NB4 (cell line): ENCODE measurements at regions not wholly inside any gene's neighbourhood (a gene's known extent, or its start where the extent isn't known, plus 50 kb on each side); places are given as distances from the start of the nearest gene placed in this dataset.

Experiments
- DNase-seq: peaks from one replicate; pipeline ENCODE4 v3.0.0; 2010; ENCODE audit warnings: low read depth
- H3K4me3 ChIP-seq: one replicate; pipeline ENCODE4 v1.5.1; 2011; ENCODE audit warnings: mild to moderate bottlenecking, low read depth, low read length, moderate library complexity
- MAX ChIP-seq: IDR thresholded peaks from 2 replicates; pipeline ENCODE4 v1.6.1; 2011; ENCODE audit warnings: low read depth, low read length
- MYC ChIP-seq: IDR thresholded peaks from 2 replicates; pipeline ENCODE4 v1.6.1; 2011; ENCODE audit warnings: low read depth, low read length
- POLR2A ChIP-seq: IDR thresholded peaks from 2 replicates; pipeline ENCODE4 v1.6.1; 2011; ENCODE audit warnings: mild to moderate bottlenecking; ENCODE audit not compliant: insufficient read length; ENCODE audit errors: extremely low read depth
- TF ChIP-seq, protein P1 (sequence below): IDR thresholded peaks from one replicate; pipeline ENCODE4 v1.5.1; 2012; ENCODE audit warnings: low read depth, low read length

DNA sequence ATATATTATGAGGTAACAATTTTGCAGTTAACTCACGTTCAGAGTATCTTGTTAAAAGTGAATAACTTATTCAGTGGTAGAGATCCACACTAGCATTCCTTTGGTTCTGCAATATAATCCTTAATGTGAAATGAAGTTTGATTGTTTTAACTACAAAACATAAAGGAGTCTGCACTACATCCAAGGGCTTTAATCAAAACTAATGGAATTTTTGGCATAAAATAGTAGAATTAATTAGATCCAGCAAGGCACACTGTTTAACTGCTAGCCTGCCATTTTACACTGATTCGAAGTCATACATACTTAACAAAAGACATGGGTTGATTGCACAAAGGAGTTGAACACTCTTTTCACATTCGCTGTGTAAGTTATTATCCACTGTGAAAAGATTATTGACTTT is 263.0 kb upstream of the ROBO2 start:
- no peak overlapping the region for H3K4me3 ChIP-seq
- TF ChIP-seq POLR2A, result no peak
- no peak for TF ChIP-seq MAX
- no peak for TF ChIP-seq MYC
- TF ChIP-seq, protein P1, sequence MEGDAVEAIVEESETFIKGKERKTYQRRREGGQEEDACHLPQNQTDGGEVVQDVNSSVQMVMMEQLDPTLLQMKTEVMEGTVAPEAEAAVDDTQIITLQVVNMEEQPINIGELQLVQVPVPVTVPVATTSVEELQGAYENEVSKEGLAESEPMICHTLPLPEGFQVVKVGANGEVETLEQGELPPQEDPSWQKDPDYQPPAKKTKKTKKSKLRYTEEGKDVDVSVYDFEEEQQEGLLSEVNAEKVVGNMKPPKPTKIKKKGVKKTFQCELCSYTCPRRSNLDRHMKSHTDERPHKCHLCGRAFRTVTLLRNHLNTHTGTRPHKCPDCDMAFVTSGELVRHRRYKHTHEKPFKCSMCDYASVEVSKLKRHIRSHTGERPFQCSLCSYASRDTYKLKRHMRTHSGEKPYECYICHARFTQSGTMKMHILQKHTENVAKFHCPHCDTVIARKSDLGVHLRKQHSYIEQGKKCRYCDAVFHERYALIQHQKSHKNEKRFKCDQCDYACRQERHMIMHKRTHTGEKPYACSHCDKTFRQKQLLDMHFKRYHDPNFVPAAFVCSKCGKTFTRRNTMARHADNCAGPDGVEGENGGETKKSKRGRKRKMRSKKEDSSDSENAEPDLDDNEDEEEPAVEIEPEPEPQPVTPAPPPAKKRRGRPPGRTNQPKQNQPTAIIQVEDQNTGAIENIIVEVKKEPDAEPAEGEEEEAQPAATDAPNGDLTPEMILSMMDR, result no peak
- DNase-seq, result no peak

DNA sequence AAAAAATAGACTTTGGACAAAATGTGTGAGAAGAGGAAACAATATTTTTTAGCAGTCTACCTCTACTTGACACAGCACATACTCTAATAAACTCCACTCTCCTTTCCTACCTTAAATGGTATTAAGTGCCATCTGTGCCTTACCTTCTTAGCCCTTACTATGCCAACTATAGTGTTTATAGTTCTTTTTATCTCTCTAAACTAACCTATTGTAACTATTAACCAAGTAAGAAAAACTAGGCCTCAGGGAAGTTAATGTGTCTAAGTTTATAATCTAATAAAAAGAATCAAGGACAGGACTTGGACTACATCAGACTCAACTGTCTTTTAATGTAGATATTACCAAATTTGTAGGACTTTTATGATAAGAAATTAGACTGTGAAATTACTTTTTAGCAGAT is 251.7 kb upstream of the ROBO2 start:
- H3K4me3 ChIP-seq, result no peak overlapping the region
- TF ChIP-seq MAX (no peak), POLR2A (no peak), MYC (no peak)
- TF ChIP-seq, protein P1, result no peak
- DNase-seq, result no peak

GRCh38 chr3:76789237-76789636 is 250.7 kb upstream of the ROBO2 start:
- TF ChIP-seq, protein P1, result no peak
- no peak overlapping the region for H3K4me3 ChIP-seq
- DNase-seq, result no peak

DNA sequence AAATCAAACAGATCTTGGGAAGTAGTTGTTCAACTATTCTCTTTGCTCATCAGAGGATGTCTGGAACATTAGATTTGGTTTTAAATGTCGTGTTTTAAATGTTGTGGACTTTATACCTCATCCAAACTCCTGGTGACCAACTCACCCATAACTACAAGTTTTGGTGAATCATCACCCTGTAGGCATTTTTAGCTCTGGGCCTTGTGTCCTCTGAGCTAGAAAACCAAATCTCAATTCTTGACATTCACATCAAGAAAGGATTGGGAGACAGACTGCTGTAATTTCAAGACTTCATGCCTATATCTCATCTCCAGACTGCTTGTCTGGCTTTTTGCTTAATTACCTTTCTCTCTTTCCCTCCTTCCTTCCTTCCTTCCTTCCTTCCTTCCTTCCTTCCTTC is 228.5 kb upstream of the ROBO2 start:
- no peak overlapping the region for H3K4me3 ChIP-seq
- DNase-seq, result no peak
- TF ChIP-seq MAX (no peak), MYC (no peak), POLR2A (no peak)
- TF ChIP-seq, protein P1, result no peak

GRCh38 chr3:76812649-76813242 is 227.2 kb upstream of the ROBO2 start:
- no peak for DNase-seq
- no peak overlapping the region for H3K4me3 ChIP-seq
- TF ChIP-seq MYC (no peak), POLR2A (no peak), MAX (no peak)
- TF ChIP-seq, protein P1, result no peak

GRCh38 chr3:76815561-76815960 is 224.3 kb upstream of the ROBO2 start:
- no peak for DNase-seq
- TF ChIP-seq MAX (no peak), POLR2A (no peak), MYC (no peak)
- TF ChIP-seq, protein P1, result no peak
- H3K4me3 ChIP-seq, result no peak overlapping the region
